ENCODE measurements at regions not wholly inside any gene's neighbourhood (a gene's known extent, or its start where the extent isn't known, plus 50 kb on each side); places are given as distances from the start of the nearest gene placed in this dataset.

DNA sequence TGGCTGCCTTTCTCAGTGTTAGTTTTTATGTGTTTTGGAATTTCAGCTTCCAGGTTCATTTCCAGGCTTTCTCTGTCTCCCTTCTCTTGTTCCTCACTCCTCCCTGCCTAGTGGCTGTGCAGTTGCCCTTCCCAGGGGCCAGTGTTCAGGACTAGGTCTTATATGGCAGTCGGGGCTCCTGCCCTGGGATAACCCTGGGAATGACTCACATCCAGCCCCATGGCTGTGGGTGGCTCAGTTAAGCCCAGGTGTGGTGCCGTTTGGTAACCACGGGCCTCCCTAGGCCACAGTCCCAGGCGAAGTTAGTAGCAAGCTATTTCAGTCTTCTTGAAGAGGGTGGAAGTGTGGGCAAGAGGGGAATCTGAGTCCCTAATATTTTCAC is 57.4 kb upstream of the DDR1 start:
- no peaks in the 10 kb centered on the region for H3K9me3 Mint-ChIP-seq (ENCODE audit: low read depth)
- H3K27me3 Mint-ChIP-seq = no peaks in the 10 kb centered on the region
- peaks cover 13% of the 10 kb centered on the region for H3K4me1 Mint-ChIP-seq (ENCODE audit: low read depth)
- H3K4me3 Mint-ChIP-seq (ENCODE audit: low read depth) = no peak overlapping the region
- H3K27ac Mint-ChIP-seq = no peak overlapping the region
- DNase-seq (ENCODE audit: low spot score, unreplicated experiment) = no peak
- no peaks in the 10 kb centered on the region for H3K36me3 Mint-ChIP-seq (ENCODE audit: insufficient read depth)
- TF ChIP-seq, protein P1, sequence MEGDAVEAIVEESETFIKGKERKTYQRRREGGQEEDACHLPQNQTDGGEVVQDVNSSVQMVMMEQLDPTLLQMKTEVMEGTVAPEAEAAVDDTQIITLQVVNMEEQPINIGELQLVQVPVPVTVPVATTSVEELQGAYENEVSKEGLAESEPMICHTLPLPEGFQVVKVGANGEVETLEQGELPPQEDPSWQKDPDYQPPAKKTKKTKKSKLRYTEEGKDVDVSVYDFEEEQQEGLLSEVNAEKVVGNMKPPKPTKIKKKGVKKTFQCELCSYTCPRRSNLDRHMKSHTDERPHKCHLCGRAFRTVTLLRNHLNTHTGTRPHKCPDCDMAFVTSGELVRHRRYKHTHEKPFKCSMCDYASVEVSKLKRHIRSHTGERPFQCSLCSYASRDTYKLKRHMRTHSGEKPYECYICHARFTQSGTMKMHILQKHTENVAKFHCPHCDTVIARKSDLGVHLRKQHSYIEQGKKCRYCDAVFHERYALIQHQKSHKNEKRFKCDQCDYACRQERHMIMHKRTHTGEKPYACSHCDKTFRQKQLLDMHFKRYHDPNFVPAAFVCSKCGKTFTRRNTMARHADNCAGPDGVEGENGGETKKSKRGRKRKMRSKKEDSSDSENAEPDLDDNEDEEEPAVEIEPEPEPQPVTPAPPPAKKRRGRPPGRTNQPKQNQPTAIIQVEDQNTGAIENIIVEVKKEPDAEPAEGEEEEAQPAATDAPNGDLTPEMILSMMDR (IDR thresholded peaks at IDR 0.05; ENCODE audit: unreplicated experiment) = no peak

DNA sequence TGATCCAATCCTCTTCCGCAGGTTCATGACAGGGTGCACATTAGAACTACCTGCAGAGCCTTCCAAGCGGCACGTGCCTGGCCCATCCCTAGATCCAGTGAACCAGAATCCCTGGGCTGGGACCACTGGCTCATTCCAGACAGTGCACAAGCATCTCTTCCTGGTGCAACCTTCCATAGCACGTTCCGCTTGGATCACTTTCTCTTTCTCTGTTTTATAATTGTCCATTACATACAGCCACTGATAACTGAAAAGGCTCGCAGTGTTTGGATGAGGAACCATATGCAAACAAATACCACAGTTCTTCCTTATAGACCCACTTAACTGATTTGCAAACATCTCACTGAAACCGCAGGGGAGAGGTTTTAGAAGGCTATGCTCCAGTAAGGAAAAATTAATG is 59.6 kb upstream of the DDR1 start:
- TF ChIP-seq, protein P1 (IDR thresholded peaks at IDR 0.05; ENCODE audit: unreplicated experiment) = no peak
- H3K36me3 Mint-ChIP-seq (ENCODE audit: insufficient read depth) = no peaks in the 10 kb centered on the region
- no peak overlapping the region for H3K27ac Mint-ChIP-seq

DNA sequence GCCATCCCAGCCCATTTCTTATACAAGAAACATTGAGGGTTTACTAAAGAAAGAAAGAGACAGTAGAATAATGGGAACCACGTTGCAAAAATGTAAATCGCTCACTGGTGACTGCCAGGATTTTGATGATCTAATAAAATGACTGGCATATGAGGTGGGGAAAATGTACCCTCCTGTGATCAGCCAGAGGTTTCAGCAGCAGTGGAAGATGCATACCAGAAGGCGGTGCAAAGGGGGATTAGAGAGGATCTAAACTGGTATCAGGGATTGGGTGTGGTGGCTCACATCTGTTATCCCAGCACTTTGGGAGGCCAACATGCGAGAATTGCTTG is 60.8 kb upstream of the DDR1 start:
- Mint-ChIP-seq H3K27ac (no peak overlapping the region), H3K27me3 (no peaks in the 10 kb centered on the region), H3K4me1 (ENCODE audit: low read depth) (peaks cover 24% of the 10 kb centered on the region), H3K9me3 (ENCODE audit: low read depth) (no peaks in the 10 kb centered on the region), H3K36me3 (ENCODE audit: insufficient read depth) (no peaks in the 10 kb centered on the region), H3K4me3 (ENCODE audit: low read depth) (no peak overlapping the region)
- TF ChIP-seq, protein P1 (IDR thresholded peaks at IDR 0.05; ENCODE audit: unreplicated experiment) = no peak
- DNase-seq (ENCODE audit: low spot score, unreplicated experiment) = no peak

More for the DNA sequence above, 59.6 kb upstream of the DDR1 start:
- no peaks in the 10 kb centered on the region for H3K27me3 Mint-ChIP-seq
- H3K4me3 Mint-ChIP-seq (ENCODE audit: low read depth) = no peak overlapping the region
- no peaks in the 10 kb centered on the region for H3K9me3 Mint-ChIP-seq (ENCODE audit: low read depth)
- DNase-seq (ENCODE audit: low spot score, unreplicated experiment) = no peak
- peaks cover 20% of the 10 kb centered on the region for H3K4me1 Mint-ChIP-seq (ENCODE audit: low read depth)

- Mint-ChIP-seq H3K36me3 (ENCODE audit: insufficient read depth) (no peaks in the 10 kb centered on the region), H3K9me3 (ENCODE audit: low read depth) (no peaks in the 10 kb centered on the region), H3K4me1 (ENCODE audit: low read depth) (peaks cover 26% of the 10 kb centered on the region), H3K27ac (peak overlapping the region; percentile 11), H3K4me3 (ENCODE audit: low read depth) (no peak overlapping the region), H3K27me3 (no peaks in the 10 kb centered on the region)
- TF ChIP-seq, protein P1 (IDR thresholded peaks at IDR 0.05; ENCODE audit: unreplicated experiment) = peak; percentile 53
- no peak for DNase-seq (ENCODE audit: low spot score, unreplicated experiment)
Observed at GRCh38 chr6:30821862-30822784, 62.2 kb upstream of the DDR1 start.

DNA sequence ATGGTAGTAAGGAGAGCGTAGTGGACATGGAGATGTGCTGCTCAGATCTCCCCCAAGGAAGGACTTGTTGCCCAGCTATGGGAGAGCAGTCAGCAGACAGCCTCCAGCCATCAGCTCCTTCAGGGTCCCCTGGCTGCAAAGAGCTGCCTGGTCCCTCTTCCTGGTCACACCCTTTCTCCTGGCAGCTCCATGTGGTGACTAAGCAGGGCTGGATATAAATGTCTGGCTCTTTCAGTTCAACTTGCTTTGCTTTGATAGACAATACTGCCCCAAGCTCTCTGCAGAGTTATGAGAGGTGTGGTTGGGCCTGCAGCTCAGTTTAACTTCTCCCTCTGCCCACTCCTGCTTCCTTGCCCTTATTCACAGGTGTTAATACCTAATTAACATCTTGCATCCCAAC is 64.1 kb upstream of the DDR1 start:
- H3K4me1 Mint-ChIP-seq (ENCODE audit: low read depth) = peaks cover 26% of the 10 kb centered on the region
- H3K9me3 Mint-ChIP-seq (ENCODE audit: low read depth) = peaks cover 3% of the 10 kb centered on the region
- no peak for DNase-seq (ENCODE audit: low spot score, unreplicated experiment)
- no peak overlapping the region for H3K4me3 Mint-ChIP-seq (ENCODE audit: low read depth)
- H3K27ac Mint-ChIP-seq = no peak overlapping the region
- TF ChIP-seq, protein P1 (IDR thresholded peaks at IDR 0.05; ENCODE audit: unreplicated experiment) = no peak
- H3K36me3 Mint-ChIP-seq (ENCODE audit: insufficient read depth) = no peaks in the 10 kb centered on the region
- no peaks in the 10 kb centered on the region for H3K27me3 Mint-ChIP-seq

Measured in progenitor cell of endocrine pancreas (in vitro differentiated cells).